HUDEP-2 (cell line): ENCODE measurements at regions not wholly inside any gene's neighbourhood (a gene's known extent, or its start where the extent isn't known, plus 50 kb on each side); places are given as distances from the start of the nearest gene placed in this dataset.

Source experiments
- DNase-seq, 76 experiments: peaks; one replicate each; lab custom pipeline; 2025; ENCODE audit not compliant: unreplicated experiment in 76 of 76; lab: John Stamatoyannopoulos, UW

DNA sequence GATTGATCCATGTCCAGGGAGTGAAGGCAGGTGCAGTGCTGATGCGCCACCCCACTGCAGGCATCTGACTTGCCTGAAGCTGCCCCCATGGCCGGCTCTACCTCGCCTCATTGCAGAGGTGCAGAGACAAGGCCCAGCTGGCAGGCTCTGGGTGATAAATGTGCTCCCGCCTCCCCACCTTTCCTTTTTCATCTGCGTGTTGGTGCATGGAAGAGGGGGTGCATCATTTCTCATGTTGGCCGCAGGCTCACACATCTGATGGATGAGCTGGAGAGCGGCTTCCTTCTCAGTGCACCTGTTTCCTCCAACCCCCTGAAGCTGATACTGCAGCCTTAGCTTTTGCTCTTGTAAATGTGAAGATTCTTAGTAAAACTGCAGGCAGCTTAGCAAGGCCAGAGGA lies 306.0 kb upstream of the KAZN start:
- DNase-seq: no peak

DNA sequence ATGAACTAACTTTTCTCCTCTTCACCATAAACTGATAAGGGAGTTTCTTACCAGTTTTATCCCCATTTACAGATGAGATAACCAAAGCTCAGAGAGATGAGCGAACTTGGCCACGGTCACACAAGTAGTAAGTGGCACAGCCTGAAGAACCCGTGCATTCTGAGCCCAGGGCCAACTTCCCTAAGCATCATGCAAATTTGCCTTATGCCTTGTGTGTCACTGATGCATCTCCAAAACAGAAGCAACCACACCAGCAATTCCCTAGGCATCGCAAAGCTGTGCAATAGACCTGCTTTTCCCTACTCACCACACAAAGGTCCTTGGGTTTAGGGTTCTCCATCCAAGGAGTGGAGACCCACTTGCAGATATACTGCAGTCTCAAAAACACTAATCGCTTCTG lies 304.5 kb upstream of the KAZN start:
- DNase-seq: no peak

DNA sequence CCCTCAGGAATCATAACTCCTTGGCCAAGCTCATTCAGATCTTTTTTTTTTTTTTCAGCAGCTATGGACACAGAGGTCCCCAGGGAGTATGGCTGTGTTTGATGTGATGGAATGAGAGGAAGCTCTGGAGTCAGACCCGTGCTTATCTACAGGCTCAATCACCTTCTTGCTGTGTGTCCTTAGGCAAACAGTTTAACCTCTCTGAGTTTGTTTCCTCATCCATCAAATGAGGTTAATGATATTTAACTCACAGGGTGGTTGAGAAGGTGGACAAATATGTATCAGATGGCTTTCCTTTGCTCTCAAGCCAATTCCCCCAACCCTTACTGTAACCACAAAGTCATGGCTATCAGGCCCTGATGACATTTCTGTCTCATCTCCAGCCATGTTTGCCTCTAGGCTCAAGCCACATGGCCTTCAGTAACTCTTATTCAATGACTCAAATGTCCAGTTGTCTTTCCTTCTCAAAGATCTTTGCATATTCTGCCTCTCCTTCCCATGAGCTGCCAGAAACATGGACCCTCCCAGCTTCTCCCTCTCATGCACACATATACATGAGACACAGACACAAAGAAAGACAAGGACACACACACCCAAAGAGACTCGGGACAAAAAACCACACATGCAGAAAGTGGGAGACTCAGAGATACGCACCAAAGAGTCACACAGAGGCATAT lies 303.5 kb upstream of the KAZN start:
- DNase-seq: no peak

DNA sequence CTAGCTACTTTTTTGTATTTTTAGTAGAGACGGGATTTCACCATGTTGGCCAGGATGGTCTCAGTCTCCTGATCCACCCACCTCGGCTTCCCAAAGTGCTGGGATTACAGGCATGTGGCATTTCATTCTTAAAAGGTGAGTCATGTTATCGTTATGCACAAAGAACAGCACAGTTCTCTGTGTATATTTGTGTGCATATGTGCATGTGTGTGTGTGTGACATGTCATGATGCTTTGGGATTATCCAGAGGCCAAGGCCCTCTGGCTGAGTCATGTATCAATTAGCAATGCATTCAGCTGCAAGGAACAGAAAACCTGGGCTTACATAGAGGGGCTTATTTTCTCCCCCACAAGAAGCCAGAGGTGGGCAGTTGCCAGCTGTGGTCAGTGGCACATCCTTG lies 301.7 kb upstream of the KAZN start:
- no peak for DNase-seq

DNA sequence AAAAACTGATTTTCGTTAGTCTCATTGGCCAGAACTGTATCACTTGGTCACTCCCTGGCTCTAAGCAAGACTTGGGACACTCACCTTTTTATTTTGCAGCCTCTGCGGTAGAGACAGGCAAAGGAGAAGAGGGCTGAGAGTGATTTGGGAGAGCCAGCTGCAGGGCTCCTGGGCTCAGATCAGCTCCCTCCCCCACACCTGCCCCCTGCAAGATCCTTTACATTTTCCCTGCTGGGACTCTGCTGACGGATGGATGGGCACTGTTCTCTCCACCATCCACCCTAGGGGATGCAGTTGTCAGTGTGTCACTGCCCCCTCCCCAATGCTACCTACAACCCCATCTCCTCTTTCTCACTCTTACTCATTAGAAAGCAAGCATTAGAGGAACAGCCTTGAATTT lies 301.1 kb upstream of the KAZN start:
- DNase-seq: no peak

DNA sequence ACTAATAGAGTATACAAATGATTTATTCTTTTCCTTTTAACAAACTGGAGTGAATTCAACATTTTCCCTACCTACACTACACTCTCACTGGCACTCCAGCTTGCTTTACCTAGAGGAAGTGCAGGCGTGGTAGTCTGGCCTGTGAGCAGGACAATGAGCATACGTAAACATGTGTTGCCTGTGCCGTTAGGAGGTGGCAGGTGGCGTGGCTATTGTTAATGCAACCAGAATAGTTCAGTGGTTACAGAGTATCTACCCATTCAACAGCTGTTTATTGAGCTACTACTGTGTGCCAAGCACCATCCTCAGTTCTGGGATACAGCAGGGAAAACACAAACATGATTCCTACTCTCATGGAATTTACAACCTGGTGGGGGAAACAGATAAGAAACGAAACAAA lies 299.7 kb upstream of the KAZN start:
- DNase-seq: no peak

DNA sequence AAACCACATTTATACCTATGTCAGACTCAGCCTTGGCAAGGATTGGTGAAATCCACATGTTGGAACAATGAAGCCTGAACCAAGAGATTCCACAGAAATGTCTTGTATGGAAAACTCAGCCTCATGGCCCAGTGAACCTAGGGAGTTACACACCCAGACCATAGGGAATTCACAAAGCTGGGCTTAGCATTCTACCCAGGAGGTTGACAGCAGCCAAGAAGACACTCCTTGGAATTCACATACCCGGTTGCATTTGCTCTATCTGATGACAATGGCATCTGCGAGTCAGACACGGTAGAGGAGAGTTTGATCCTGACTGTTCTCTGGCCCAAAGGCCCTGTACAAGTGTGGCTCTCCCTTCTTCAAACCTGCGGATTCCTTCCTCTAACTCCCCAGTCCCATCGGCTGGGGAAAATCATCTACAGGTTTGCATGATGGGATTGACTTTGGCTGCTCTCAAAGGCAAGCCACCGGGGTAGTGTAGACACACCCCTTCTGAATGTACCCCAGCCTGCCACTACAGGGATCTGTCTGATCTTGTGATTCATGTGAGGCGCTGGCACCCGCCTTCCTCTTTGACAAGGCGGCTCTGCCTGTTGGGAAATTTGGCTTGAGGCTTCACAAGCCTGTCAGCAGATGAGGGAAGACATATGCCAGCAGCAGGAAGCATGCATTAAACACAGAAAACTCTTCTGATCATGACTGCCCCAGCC lies 297.3 kb upstream of the KAZN start:
- no peak for DNase-seq

DNA sequence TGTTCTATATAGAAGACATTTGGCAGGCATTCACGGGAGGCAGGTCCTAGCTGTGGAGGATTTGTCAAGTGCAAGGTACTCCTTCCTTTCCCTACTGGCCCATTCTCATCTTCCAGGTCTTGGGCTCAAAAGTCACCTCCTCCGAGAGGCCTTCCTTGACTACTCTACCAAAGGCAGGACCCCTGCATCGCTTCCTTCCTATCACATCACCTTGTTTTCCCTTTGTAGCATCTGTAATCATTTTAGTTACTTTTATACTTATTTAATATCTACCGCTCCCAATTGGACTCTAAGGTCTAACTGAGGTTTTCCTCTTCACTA lies 296.8 kb upstream of the KAZN start:
- no peak for DNase-seq

DNA sequence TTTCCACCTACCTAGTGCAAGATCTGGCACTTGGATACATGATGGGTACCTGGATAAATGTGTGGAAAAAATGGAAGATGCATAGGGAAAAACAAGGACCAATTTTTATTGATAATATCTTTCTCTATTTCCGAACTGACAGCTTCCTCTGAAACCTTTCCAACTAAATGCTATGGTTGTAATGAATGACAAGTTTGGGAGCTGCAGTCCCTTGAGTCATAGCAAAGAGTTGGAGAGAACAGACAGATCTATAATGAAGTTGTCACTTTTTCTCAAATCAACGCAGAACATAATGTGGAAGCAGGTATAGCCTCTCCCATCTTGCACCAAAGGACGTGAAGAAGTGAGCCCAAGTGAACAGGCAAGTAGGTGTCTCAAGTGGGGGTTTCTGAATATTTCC lies 296.5 kb upstream of the KAZN start:
- no peak for DNase-seq

DNA sequence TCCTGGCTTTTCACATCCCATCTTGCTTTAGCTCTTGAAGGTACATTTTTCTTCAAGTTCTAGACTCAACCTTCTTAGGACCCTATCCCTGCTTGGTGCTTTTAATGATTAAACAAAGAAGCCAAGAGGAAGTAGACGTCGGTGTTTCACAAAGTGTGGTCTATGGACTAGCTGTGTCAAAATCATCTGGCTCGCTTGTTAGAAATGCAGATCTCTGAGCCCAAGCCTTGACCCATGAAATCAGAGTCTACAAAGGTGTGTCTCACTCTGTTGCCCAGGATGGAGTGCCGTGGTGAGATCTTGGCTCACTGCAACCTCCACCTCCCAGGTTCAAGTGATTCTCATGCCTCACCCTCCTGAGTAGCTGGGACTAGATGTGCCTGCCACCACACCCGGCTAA lies 295.5 kb upstream of the KAZN start:
- DNase-seq: no peak

DNA sequence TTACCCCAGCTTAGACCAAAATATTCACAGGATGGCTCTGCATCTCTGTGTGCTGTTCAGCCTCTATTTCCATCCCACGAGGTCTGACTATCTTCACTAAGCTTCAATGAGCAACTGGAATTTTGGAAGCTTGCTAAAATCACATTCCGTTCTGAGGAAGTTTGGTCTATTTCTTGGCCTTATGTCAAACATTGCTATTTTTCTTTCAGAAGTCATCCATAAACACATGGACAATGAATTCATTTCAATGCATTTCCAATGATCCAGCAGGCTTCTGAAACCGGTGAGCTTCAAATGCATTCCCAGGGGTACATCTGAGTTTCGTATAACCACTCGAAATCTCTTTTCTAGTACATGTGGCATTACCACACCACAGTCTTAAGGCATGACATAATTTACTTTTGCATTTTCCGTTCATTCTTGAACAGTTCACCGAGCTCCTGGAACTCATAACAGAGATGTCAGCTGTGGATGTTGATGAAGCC lies 294.1 kb upstream of the KAZN start:
- DNase-seq: no peak

DNA sequence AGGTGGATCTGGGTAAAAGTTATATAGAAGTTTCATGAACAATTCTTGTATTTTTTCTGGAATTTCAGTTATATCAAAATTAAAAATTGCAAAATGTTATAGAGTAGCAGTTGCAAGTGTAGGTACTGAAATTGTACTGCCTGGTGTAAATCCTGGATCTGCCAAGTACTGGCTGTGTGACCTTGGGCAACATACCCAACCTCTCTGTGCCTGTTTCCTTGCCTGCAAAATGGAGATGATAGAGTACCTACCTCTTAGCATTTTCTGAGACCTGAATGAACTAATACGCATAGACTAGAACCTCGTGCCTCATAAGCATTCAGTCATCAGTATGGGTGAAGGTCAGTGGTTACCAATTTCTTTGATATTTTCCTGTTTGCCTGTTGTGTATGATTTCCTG lies 290.0 kb upstream of the KAZN start:
- no peak for DNase-seq

DNA sequence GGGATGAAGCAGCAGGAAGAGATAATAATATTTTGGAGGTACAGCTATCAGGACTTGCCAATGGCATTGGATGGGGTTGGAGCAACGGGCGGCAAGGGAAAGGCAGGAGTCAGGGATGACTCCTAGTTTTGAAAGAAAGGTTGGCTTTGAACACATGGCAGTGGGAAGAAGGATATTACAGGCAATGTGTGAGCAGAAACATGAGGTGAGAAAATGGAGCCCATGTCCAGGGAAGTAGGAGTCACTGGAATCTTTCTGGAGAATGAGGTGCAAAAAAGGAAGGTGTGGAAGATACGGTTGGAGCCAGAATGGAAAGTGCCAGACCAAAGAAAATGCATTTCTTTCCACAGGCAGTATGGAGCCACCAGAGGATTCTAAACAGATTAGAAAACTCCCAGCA lies 288.5 kb upstream of the KAZN start:
- DNase-seq: no peak

DNA sequence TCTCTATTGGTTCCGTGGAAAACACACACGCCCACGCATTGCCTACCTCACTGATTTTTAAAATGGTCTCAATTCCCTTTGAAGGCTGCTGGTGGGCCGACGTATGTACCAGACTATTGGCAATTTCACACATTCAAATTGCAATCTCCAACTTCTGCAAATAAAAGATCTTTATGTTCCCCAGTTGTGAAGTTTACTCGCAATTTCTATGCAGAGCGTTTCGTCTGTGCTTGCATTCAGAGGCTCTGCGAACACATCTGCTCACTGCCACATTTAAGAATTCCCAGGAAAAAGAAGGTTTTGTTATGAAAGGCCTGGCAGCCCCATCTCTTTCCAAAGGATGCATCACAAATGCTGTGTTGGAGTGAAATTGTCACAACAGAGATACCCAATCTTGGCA lies 288.0 kb upstream of the KAZN start:
- no peak for DNase-seq

DNA sequence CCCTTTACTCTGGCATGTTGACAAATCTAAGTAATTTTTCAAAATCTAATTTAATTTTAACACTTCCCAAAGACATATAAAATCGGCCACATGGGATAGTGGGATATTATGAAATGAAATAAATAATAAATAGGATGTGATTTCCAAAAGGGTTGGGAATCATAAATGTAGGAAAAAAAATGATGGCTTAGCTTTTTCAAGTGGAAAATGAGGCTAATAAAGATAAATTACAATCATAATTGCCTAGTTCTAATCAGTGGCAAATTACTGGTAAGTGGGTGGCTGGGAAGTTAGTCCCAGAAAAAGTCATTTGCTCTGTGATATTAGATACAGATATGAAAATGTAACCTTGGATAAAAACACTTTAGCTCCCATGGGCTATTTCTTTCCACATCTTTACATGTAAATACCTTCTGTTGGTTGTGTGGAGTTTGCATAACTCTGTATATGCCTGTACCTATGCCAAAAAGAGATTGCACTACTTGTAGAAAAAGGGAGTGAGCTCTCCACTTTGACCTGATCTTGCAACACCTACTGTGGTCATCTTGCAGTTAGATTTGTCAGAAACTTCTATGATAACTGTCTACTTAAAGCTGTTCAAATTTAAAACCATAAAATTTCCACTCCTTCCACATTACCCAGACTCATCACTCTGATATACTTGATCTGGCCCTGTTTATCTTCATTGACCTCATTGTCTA lies 284.6 kb upstream of the KAZN start:
- no peak for DNase-seq

DNA sequence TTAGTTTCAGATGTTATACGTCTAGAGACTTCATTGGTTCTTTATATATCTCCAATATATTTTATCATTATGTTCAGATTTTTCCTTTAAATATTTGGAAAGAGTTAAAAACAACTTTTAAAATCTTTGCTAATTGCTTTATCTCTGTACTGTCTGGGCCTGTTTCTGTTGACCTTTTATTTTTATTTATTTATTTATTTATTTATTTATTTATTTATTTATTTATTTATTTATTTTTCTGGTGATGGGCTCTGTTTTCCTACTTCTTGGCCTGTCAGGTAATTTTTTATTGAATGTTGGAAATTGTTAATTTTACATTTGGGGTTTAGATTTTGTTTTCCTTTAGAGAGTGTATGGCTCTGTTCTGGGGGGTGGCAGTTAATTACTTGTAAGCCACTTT lies 279.7 kb upstream of the KAZN start:
- DNase-seq: no peak

DNA sequence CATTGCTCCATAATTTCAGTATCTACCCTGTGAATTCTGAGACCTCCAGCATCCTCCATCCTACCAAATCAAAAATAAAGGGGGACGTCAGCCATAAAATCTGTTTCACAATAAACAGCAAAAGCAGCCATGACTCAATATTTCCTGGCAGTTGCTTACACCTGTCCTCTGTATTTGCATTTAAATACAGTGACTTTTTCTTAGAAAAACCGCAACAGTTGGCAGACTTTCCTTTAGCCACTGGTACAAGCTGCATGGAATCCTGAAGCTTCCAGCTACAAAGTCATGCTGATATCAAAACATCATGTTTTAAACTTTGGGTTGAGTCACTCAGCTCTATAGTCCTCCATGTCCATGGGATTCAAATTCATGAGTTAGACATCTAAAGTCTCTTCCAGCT lies 278.0 kb upstream of the KAZN start:
- peak in 1 of 76 experiments; percentile 0 for DNase-seq

DNA sequence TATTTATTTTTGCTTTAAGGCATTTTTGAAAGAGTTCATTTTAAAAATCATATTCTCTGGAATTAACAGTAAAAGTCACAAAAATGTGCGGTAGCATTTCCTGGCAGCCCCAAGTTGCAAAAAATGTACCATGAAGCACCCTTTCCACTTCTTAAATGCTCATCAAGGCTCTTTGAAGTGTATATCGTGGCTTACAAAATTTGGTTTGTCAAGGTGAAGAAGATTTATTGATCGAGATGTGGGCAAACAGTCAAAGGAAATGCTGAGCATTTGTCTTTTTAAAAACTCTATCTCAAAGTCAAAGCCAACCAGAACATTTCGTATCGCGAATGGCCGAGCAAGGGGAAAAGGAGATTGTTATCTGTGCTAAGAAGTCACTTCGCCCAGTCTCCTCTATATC lies 277.5 kb upstream of the KAZN start:
- DNase-seq: no peak

DNA sequence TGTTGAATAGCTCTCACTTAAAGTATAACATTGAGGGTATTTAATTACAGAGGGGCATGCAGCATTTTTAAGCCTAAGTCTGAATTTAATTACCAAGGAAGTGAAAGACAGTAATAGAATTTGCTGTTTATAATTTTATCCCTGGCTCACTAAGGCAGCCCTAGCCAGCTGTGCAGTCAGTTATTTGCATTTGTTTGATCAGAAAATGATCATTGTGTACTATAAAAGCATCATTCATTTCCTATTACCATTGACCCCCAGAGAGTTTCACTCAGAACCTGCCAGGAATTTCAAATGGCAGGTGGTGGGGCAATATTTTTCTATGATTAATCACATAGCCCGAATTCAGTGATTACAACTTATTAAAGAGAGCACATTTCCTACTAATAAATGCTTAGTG lies 277.1 kb upstream of the KAZN start:
- DNase-seq: no peak

DNA sequence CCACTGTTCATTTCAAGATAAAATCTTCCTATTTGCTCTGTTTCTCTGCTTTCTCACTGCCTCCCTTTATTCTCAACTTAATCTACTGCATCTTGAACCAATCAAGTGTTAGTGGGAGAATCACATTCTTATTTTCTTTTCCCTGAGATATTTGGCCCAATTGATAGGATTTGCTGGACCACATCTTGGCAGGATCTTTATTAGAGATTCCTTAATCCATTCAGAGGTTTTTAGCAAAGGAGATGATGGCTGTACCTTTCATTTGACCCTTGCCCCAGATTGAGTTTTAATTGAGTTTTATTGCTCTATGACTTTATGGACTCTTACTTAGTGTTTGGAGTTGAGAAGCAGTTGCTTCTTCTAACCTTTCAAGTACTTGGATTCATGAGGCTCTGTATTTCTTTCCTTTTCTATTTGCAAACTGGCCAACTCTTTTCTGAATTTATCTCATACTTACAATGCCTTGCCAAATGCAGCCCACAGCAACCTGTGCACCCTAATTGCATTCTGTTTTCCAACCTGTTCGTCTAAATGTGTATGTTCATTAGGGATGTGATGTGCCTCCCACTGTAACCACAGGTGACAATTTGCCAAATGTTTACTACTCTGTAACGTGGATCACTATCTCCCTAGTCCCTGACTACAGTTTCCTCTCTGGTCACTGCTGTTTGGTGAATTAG lies 274.8 kb upstream of the KAZN start:
- DNase-seq: no peak

DNA sequence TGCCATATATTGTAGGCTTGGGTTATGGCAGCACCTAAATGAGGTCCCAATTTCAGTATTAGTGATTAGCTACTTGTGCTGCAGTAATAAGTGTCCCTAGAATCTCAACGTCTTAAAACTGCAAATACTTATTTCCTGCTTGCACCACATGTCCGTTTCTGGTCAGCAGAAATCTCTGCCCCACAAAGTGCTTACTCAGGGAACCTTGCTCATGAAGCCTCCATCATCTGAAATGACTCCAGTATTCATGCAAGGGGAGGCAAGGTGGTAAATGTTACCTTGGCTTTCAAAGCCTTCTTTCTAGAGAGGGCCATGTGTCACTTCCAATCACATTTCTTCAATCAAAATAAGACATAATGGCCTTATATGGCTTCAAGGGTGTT lies 274.2 kb upstream of the KAZN start:
- DNase-seq: no peak

DNA sequence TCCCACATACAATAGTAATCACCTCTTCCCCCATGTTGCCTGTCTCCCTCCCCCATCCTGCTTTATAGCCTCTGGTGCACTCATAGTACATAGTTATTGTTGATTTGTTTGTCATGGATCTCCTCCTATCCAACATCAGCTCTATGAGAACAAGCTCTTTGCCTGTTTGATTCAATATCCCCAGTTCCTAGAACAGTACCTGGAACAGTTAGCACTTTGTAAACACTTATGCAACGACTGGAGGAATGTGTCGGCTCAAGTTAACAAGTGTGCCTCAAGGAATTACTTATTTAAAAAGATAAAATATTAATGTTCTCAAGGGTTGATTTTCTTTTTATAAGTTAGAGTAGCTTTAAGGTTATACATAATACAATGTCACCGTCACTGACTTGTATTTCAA lies 271.6 kb upstream of the KAZN start:
- no peak for DNase-seq
